DOHH2 (cell line): ENCODE measurements at regions not wholly inside any gene's neighbourhood (a gene's known extent, or its start where the extent isn't known, plus 50 kb on each side); places are given as distances from the start of the nearest gene placed in this dataset.

ENCODE experiments used
- H3F3A ChIP-seq: fragments of 200-600 bp; sonication (generic), shearing (Covaris generic); 2 replicates; pipeline ENCODE4 v1.6.0; 2016; ENCODE audit warnings: antibody characterized with exemption, mild to moderate bottlenecking; ENCODE audit not compliant: control insufficient read depth, insufficient read depth
- H3K27ac ChIP-seq: fragments of 200-600 bp; sonication (generic); 2 replicates; pipeline ENCODE4 v1.5.1; 2014; ENCODE audit warnings: low read depth, mild to moderate bottlenecking, low read length, moderate library complexity
- H3K27me3 ChIP-seq: fragments of 200-600 bp; sonication (generic); 2 replicates; pipeline ENCODE4 v1.6.1; 2014; ENCODE audit warnings: mild to moderate bottlenecking, low read length, mixed read lengths; ENCODE audit not compliant: control insufficient read depth
- H3K36me3 ChIP-seq: fragments of 200-600 bp; sonication (generic); 2 replicates; pipeline ENCODE4 v1.6.1; 2014; ENCODE audit warnings: mild to moderate bottlenecking, low read length, moderate library complexity, mixed read lengths; ENCODE audit not compliant: control insufficient read depth
- H3K4me1 ChIP-seq: fragments of 200-600 bp; sonication (generic); 2 replicates; pipeline ENCODE4 v1.6.1; 2014; ENCODE audit warnings: mild to moderate bottlenecking, low read length, mixed read lengths; ENCODE audit not compliant: control insufficient read depth
- H3K4me2 ChIP-seq: fragments of 200-600 bp; sonication (generic); 2 replicates; pipeline ENCODE4 v1.6.0; 2014; ENCODE audit warnings: mild to moderate bottlenecking, low read length, moderate library complexity
- H3K4me3 ChIP-seq: fragments of 200-600 bp; sonication (generic); 2 replicates; pipeline ENCODE4 v1.5.1; 2014; ENCODE audit warnings: mild to moderate bottlenecking, low read length, mixed read lengths
- H3K79me2 ChIP-seq: fragments of 200-600 bp; sonication (generic); 2 replicates; pipeline ENCODE4 v1.6.1; 2014; ENCODE audit warnings: mild to moderate bottlenecking, low read length, mixed read lengths; ENCODE audit not compliant: control insufficient read depth
- H3K9me2 ChIP-seq: fragments of 200-600 bp; sonication (generic); replicated peaks from 2 replicates; pipeline ENCODE4 v1.6.1; 2014; ENCODE audit warnings: mild to moderate bottlenecking, low read length, mixed read lengths; ENCODE audit not compliant: control insufficient read depth
- H3K9me3 ChIP-seq: fragments of 200-600 bp; sonication (generic); 2 replicates; pipeline ENCODE4 v1.6.1; 2014; ENCODE audit warnings: antibody characterized with exemption, low read length, mixed read lengths; ENCODE audit not compliant: control insufficient read depth, insufficient read depth
- H4K20me1 ChIP-seq: fragments of 200-600 bp; sonication (generic); 2 replicates; pipeline ENCODE4 v1.6.0; 2014; ENCODE audit warnings: low read depth, mild to moderate bottlenecking, antibody characterized with exemption, low read length, moderate library complexity; ENCODE audit not compliant: control insufficient read depth, insufficient read depth
- CTCF ChIP-seq: fragments of 200-600 bp; sonication (generic); IDR thresholded peaks from one replicate; pipeline ENCODE4 v1.5.1; 2014; ENCODE audit warnings: antibody characterized with exemption, mild to moderate bottlenecking, low read depth, low read length; ENCODE audit not compliant: poor library complexity, severe bottlenecking
- EZH2phosphoT487 ChIP-seq: fragments of 200-600 bp; sonication (generic); IDR thresholded peaks from 2 replicates; pipeline ENCODE4 v1.6.1; 2017; ENCODE audit warnings: borderline replicate concordance, mild to moderate bottlenecking, antibody characterized with exemption, low read length, moderate library complexity, mixed read lengths

GRCh38 chr5:60161340-60161934 is 267.9 kb upstream of the PDE4D start:
- no peak overlapping the region for H3K4me2 ChIP-seq
- H3K36me3 ChIP-seq = no peaks in the 10 kb centered on the region
- H3K4me3 ChIP-seq = no peak overlapping the region
- no peaks in the 10 kb centered on the region for H3K27me3 ChIP-seq
- H3K27ac ChIP-seq = no peak overlapping the region
- H3F3A ChIP-seq = no peaks in the 10 kb centered on the region
- no peaks in the 10 kb centered on the region for H3K79me2 ChIP-seq
- H3K9me3 ChIP-seq = no peaks in the 10 kb centered on the region
- H3K4me1 ChIP-seq = no peaks in the 10 kb centered on the region
- no peaks in the 10 kb centered on the region for H3K9me2 ChIP-seq
- TF ChIP-seq EZH2phosphoT487 = no peak
- TF ChIP-seq CTCF = peak; percentile 63
- H4K20me1 ChIP-seq = no peaks in the 10 kb centered on the region

- TF ChIP-seq CTCF (no peak), EZH2phosphoT487 (no peak)
- Histone ChIP-seq H3K4me2 (no peak overlapping the region), H3K79me2 (no peaks in the 10 kb centered on the region), H4K20me1 (no peaks in the 10 kb centered on the region), H3K9me3 (no peaks in the 10 kb centered on the region), H3F3A (no peaks in the 10 kb centered on the region), H3K27me3 (no peaks in the 10 kb centered on the region), H3K4me1 (no peaks in the 10 kb centered on the region), H3K36me3 (no peaks in the 10 kb centered on the region), H3K27ac (no peak overlapping the region), H3K4me3 (no peak overlapping the region), H3K9me2 (no peaks in the 10 kb centered on the region)
Measured at GRCh38 chr5:60149081-60149480, 255.6 kb upstream of the PDE4D start.

DNA sequence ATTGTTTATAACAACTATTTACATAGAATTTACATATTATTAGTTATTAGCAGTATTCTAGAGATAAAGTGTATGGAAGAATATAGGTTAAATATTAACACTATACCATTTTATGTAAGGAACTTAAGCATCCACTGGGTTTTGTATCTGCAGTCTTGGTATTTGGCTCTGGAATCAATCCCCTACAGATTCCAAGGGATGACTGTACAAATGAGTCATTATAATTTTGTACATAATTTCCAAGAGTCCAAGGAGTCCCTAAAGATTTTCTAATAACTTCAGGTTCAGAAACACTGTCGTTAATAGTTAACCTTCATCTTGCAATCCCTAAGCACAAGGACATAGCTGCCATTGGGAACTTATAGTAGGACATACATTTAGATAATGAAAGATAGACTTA is 254.8 kb upstream of the PDE4D start:
- Histone ChIP-seq H3F3A (no peaks in the 10 kb centered on the region), H3K4me1 (no peaks in the 10 kb centered on the region), H3K36me3 (no peaks in the 10 kb centered on the region)

More for the DNA sequence above, 254.8 kb upstream of the PDE4D start:
- no peaks in the 10 kb centered on the region for H3K27me3 ChIP-seq
- no peak overlapping the region for H3K27ac ChIP-seq
- H3K4me2 ChIP-seq = no peak overlapping the region
- H3K9me2 ChIP-seq = no peaks in the 10 kb centered on the region
- TF ChIP-seq CTCF = no peak
- TF ChIP-seq EZH2phosphoT487 = no peak
- no peak overlapping the region for H3K4me3 ChIP-seq
- no peaks in the 10 kb centered on the region for H4K20me1 ChIP-seq
- H3K9me3 ChIP-seq = no peaks in the 10 kb centered on the region
- H3K79me2 ChIP-seq = no peaks in the 10 kb centered on the region
